GM19324 (cell line): ENCODE measurements at regions not wholly inside any gene's neighbourhood (a gene's known extent, or its start where the extent isn't known, plus 50 kb on each side); places are given as distances from the start of the nearest gene placed in this dataset.

Source experiments
- ATAC-seq: cut with Tn5 transposase; IDR thresholded peaks from one replicate; pipeline ENCODE4 v1.9.1; 2021; ENCODE audit warnings: mild to moderate bottlenecking, moderate library complexity; ENCODE audit not compliant: unreplicated experiment, low FRiP score

GRCh38 chr11:80109031-80109430 lies 668.2 kb upstream of the TENM4 start:
- ATAC-seq = no peak

GRCh38 chr11:80107415-80107814 lies 666.6 kb upstream of the TENM4 start:
- ATAC-seq = no peak

- no peak for ATAC-seq
Measured at GRCh38 chr11:80104191-80104590, 663.4 kb upstream of the TENM4 start.

- ATAC-seq = no peak
Measured at GRCh38 chr11:80103142-80103859, 662.5 kb upstream of the TENM4 start.

- no peak for ATAC-seq
Measured at GRCh38 chr11:80097146-80097545, 656.3 kb upstream of the TENM4 start.

GRCh38 chr11:80096736-80097135 lies 655.9 kb upstream of the TENM4 start:
- no peak for ATAC-seq

- no peak for ATAC-seq
Measured at GRCh38 chr11:80086496-80087055, 645.7 kb upstream of the TENM4 start.

GRCh38 chr11:80085563-80085962 lies 644.7 kb upstream of the TENM4 start:
- no peak for ATAC-seq

- no peak for ATAC-seq
Measured at GRCh38 chr11:80084608-80085007, 643.8 kb upstream of the TENM4 start.

GRCh38 chr11:80083531-80083951 lies 642.7 kb upstream of the TENM4 start:
- ATAC-seq = no peak

- ATAC-seq = no peak
Measured at GRCh38 chr11:80082406-80082805, 641.6 kb upstream of the TENM4 start.

- no peak for ATAC-seq
Measured at GRCh38 chr11:80077113-80077512, 636.3 kb upstream of the TENM4 start.

GRCh38 chr11:80074837-80075236 lies 634.0 kb upstream of the TENM4 start:
- ATAC-seq = no peak

GRCh38 chr11:80066291-80066690 lies 625.5 kb upstream of the TENM4 start:
- no peak for ATAC-seq

- no peak for ATAC-seq
Measured at GRCh38 chr11:80065086-80065485, 624.3 kb upstream of the TENM4 start.

- no peak for ATAC-seq
Measured at GRCh38 chr11:80061056-80061455, 620.2 kb upstream of the TENM4 start.

GRCh38 chr11:80054582-80055165 lies 613.8 kb upstream of the TENM4 start:
- ATAC-seq = no peak

- ATAC-seq = no peak
Measured at GRCh38 chr11:80048513-80048912, 607.7 kb upstream of the TENM4 start.

- no peak for ATAC-seq
Measured at GRCh38 chr11:80041136-80042000, 600.5 kb upstream of the TENM4 start.

GRCh38 chr11:80034801-80035200 lies 594.0 kb upstream of the TENM4 start:
- no peak for ATAC-seq

- ATAC-seq = no peak
Measured at GRCh38 chr11:80031014-80031600, 590.3 kb upstream of the TENM4 start.
